Upper lobe of left lung (tissue), 6 donors: ENCODE measurements at regions not wholly inside any gene's neighbourhood (a gene's known extent, or its start where the extent isn't known, plus 50 kb on each side); places are given as distances from the start of the nearest gene placed in this dataset.

Experiments
- ATAC-seq, 2 donors: fragments of 200-7000 bp; cut with Tn5 transposase; one replicate each; pipeline ENCODE4 v1.9.1; 2022; ENCODE audit warnings: mild to moderate bottlenecking in 2 of 2, moderate library complexity in 2 of 2; ENCODE audit not compliant: low FRiP score in 2 of 2
- DNase-seq, 2 donors: peaks; one replicate each; pipeline ENCODE4 v3.0.0-alpha.2; 2019 to 2020
- H3K27ac ChIP-seq, 4 donors: fragments of 200-600 bp; sonication (generic); one replicate each; pipeline ENCODE4 v1.5.1; 2016 to 2019
- H3K27me3 ChIP-seq, 4 donors: fragments of 200-600 bp; sonication (generic); one replicate each; pipeline ENCODE4 v1.5.1; 2017 to 2019
- H3K36me3 ChIP-seq, 4 donors: fragments of 200-600 bp; sonication (generic); one replicate each; pipeline ENCODE4 v1.5.1; 2016 to 2019
- H3K4me1 ChIP-seq, 4 donors: fragments of 200-600 bp; sonication (generic); one replicate each; pipeline ENCODE4 v1.5.1; 2018 to 2019
- H3K4me3 ChIP-seq, 4 donors: fragments of 200-600 bp; sonication (generic); one replicate each; pipeline ENCODE4 v1.5.1; 2017 to 2019; ENCODE audit warnings: mild to moderate bottlenecking in 2 of 4, moderate library complexity in 1 of 4
- H3K9me3 ChIP-seq, 4 donors: fragments of 200-600 bp; sonication (generic); one replicate each; pipeline ENCODE4 v1.5.1; 2018 to 2019
- EP300 ChIP-seq, 4 donors: sonication (generic); formaldehyde crosslinking; IDR thresholded peaks; one replicate each; pipeline ENCODE4 v1.5.1; 2017; ENCODE audit warnings: antibody characterized with exemption in 4 of 4, control low read depth in 2 of 4
- POLR2A ChIP-seq, 4 donors: fragments of 450-650 bp; IDR thresholded peaks; one replicate each; pipeline ENCODE4 v1.5.1; 2016 to 2017; ENCODE audit warnings: antibody characterized with exemption in 4 of 4, mild to moderate bottlenecking in 2 of 4
- POLR2AphosphoS5 ChIP-seq, 2 donors: sonication (generic); formaldehyde crosslinking; IDR thresholded peaks; one replicate each; pipeline ENCODE4 v1.5.1; 2017; ENCODE audit warnings: antibody characterized with exemption in 2 of 2
- whole genome bisulfite sequencing, 2 donors: methylation state at CpG; one replicate each; pipeline ENCODE4 v1.1.5; 2017 to 2018; 5-methylcytosine and 5-hydroxymethylcytosine counted together
- TF ChIP-seq, protein P1 (sequence below), 6 experiments: fragments of 450-650 bp in 4 of 6; fragments of 200-600 bp in 2 of 6; sonication (generic) in 2 of 6; IDR thresholded peaks; one replicate each; pipeline ENCODE4 v1.5.1; 2016 to 2019; ENCODE audit warnings: antibody characterized with exemption in 6 of 6
- donor health status: DM: no; HTN: no; CAD: no; lungs with moderate emphysema.
- donor health status: DM: no; HTN: yes; CAD: no; lungs with severe emphysema.

DNA sequence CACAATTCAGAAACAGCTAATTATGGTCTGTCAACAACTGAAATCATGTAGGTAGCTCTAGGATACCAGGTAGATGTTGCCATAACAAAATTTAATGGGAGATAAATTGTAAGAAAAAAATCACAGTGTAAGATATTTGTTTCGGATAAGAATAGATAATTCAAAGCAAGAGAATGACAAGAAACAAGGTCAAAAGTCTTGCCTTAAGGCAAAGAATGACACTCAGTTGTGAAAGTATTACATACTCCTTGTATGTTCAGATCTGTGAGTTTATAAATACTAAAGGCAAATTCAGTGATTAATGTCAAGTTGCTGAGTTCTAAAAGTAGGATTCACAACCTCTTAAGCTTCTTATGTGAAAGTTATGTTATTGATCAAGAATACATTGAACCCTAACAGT, 772.2 kb upstream of the SGO1 start:
- no peak for DNase-seq
- no peak overlapping the region for H3K4me3 ChIP-seq
- H3K27ac ChIP-seq: no peak overlapping the region
- no peaks in the 10 kb centered on the region for H3K27me3 ChIP-seq
- 70 to 88% methylated on average over 1 of the region's 1 CpG for WGBS, 2 donors
- H3K9me3 ChIP-seq: no peaks in the 10 kb centered on the region
- no peak for TF ChIP-seq EP300 (IDR thresholded peaks at IDR 0.05)
- TF ChIP-seq, protein P1, sequence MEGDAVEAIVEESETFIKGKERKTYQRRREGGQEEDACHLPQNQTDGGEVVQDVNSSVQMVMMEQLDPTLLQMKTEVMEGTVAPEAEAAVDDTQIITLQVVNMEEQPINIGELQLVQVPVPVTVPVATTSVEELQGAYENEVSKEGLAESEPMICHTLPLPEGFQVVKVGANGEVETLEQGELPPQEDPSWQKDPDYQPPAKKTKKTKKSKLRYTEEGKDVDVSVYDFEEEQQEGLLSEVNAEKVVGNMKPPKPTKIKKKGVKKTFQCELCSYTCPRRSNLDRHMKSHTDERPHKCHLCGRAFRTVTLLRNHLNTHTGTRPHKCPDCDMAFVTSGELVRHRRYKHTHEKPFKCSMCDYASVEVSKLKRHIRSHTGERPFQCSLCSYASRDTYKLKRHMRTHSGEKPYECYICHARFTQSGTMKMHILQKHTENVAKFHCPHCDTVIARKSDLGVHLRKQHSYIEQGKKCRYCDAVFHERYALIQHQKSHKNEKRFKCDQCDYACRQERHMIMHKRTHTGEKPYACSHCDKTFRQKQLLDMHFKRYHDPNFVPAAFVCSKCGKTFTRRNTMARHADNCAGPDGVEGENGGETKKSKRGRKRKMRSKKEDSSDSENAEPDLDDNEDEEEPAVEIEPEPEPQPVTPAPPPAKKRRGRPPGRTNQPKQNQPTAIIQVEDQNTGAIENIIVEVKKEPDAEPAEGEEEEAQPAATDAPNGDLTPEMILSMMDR (IDR thresholded peaks at IDR 0.05): no peak
- ATAC-seq: no peak
- H3K4me1 ChIP-seq: no peaks in the 10 kb centered on the region
- no peaks in the 10 kb centered on the region for H3K36me3 ChIP-seq

DNA sequence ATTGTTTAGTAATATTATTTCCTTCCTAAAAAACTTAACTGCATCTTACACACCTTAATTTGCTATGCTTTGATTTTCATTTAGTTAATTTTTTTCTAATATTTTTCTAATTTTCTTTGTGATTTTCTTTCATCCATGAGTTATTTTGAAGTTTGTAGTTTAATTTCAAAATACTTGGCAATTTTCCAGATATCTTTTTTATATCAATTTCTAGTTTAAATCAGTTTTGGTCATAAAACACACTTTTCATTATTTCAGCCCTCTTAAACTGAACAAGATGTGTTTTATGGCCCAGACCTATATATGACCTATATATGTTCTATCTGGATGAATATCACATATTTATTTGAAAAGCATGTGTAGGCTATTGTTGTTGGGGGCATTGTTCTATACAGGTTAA, 759.9 kb upstream of the SGO1 start:
- H3K4me1 ChIP-seq: no peaks in the 10 kb centered on the region
- no peak overlapping the region for H3K27ac ChIP-seq
- H3K9me3 ChIP-seq: peaks cover 0 to 5% (median 0%) of the 10 kb centered on the region in 4 donors
- H3K27me3 ChIP-seq: no peaks in the 10 kb centered on the region
- H3K4me3 ChIP-seq: no peak overlapping the region
- DNase-seq (no peak), ATAC-seq (no peak)
- TF ChIP-seq POLR2AphosphoS5 (IDR thresholded peaks at IDR 0.05): no peak
- TF ChIP-seq, protein P1 (IDR thresholded peaks at IDR 0.05): no peak
- TF ChIP-seq EP300 (IDR thresholded peaks at IDR 0.05): no peak
- no peak for TF ChIP-seq POLR2A (IDR thresholded peaks at IDR 0.05)
- no peaks in the 10 kb centered on the region for H3K36me3 ChIP-seq

DNA sequence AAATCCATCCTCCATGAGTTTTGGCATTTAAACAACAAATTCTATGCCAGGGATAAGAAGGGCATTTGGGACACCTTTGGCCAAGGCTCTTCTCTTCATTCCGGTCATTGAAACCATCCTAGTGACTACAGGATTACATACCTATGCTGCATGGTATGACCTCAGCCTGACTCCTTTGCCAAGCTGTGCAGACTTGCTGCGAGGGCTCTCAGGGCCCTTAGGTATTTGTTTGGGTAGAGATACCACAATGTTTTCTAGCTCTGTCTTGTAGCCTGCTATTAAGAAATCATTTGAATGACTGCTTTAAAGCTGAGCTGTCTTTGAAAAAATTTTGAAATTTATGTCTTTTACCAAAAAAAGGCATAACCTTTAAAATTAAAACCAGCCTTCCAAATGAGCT, 749.8 kb upstream of the SGO1 start:
- no peaks in the 10 kb centered on the region for H3K27me3 ChIP-seq

DNA sequence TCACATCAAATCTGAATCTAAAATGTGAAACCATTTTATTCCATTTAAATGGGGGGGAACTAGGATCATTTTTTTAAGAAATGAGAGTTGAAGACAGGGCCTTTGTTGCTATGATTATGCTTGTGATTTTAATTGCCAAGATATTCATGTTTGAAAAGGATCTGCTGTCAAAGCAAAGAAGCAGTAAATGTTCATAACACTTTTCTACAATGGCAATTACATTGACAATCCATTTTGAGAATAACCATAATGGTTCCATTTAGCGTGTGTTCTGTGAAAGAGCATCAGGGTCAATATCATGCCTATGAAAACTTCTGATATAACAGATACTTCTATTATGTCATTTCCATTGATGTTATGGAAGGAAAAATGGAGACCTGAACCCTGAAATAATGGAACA, 745.8 kb upstream of the SGO1 start:
- Histone ChIP-seq H3K4me3 (no peak overlapping the region), H3K27me3 (no peaks in the 10 kb centered on the region), H3K9me3 (no peaks in the 10 kb centered on the region), H3K27ac (no peak overlapping the region), H3K4me1 (no peaks in the 10 kb centered on the region), H3K36me3 (no peaks in the 10 kb centered on the region)
- ATAC-seq (no peak), DNase-seq (no peak)
- 97 to 100% methylated on average over 1 of the region's 1 CpG for whole genome bisulfite sequencing, 2 donors
- TF ChIP-seq POLR2A (IDR thresholded peaks at IDR 0.05) (no peak), POLR2AphosphoS5 (IDR thresholded peaks at IDR 0.05) (no peak)

More for the DNA sequence above, 749.8 kb upstream of the SGO1 start:
- Histone ChIP-seq H3K4me3 (no peak overlapping the region), H3K9me3 (no peaks in the 10 kb centered on the region), H3K4me1 (no peaks in the 10 kb centered on the region), H3K36me3 (no peaks in the 10 kb centered on the region), H3K27ac (no peak overlapping the region)
- TF ChIP-seq POLR2AphosphoS5 (IDR thresholded peaks at IDR 0.05): no peak
- no peak for TF ChIP-seq EP300 (IDR thresholded peaks at IDR 0.05)
- TF ChIP-seq POLR2A (IDR thresholded peaks at IDR 0.05): no peak
- TF ChIP-seq, protein P1 (IDR thresholded peaks at IDR 0.05): no peak
- DNase-seq (no peak), ATAC-seq (no peak)
- WGBS, 2 donors: 62 to 78% methylated on average over 2 of the region's 2 CpGs

DNA sequence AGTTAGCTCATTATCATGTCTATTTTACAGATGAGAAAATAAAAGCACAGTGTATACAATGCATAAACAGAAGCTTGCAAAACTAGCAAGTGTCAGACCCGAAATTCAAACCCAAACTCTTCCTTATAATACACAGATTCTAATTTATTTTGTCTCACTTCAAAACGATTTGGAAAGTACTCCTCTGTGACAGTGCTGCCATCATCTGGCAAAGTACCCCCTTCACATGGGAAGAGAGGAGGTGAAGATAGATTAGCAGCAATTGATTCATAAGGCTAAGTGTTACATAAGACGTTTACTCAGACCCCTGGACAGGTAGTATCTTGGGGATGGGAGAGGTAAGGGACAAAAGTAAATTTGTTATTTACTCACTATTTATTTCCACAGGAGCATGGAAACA, 744.0 kb upstream of the SGO1 start:
- Histone ChIP-seq H3K27ac (no peak overlapping the region), H3K4me3 (no peak overlapping the region), H3K9me3 (no peaks in the 10 kb centered on the region), H3K27me3 (no peaks in the 10 kb centered on the region), H3K36me3 (no peaks in the 10 kb centered on the region), H3K4me1 (no peaks in the 10 kb centered on the region)
- DNase-seq: no peak
- 20 to 22% methylated on average over 3 of the region's 3 CpGs for WGBS, 2 donors
- no peak for ATAC-seq
- TF ChIP-seq, protein P1 (IDR thresholded peaks at IDR 0.05): no peak
- TF ChIP-seq POLR2AphosphoS5 (IDR thresholded peaks at IDR 0.05): no peak
- TF ChIP-seq EP300 (IDR thresholded peaks at IDR 0.05): no peak
- no peak for TF ChIP-seq POLR2A (IDR thresholded peaks at IDR 0.05)
